Panc1 (cell line): ENCODE measurements at regions not wholly inside any gene's neighbourhood (a gene's known extent, or its start where the extent isn't known, plus 50 kb on each side); places are given as distances from the start of the nearest gene placed in this dataset.

Source experiments
- ATAC-seq: fragments of 200-7000 bp; cut with Tn5 transposase; 2 replicates; pipeline ENCODE4 v1.9.1; 2020; ENCODE audit warnings: mild to moderate bottlenecking, moderate library complexity
- BruUV-seq: library from RNA; stranded (reverse); fragments of 400-500 nt; replicated peaks from 2 replicates; lab custom pipeline; 2021; lab: Mats Ljungman, UMichigan
- CTCF ChIA-PET: fragments of 300-600 bp; sonication (Branson Sonifier 250); formaldehyde crosslinking; loops from one replicate; lab custom pipeline; 2022; ENCODE audit warnings: antibody characterized with exemption; lab: Charles Lee
- POLR2A ChIA-PET: fragments of 300-600 bp; sonication (Branson Sonifier 250); formaldehyde crosslinking; loops from one replicate; lab custom pipeline; 2022; ENCODE audit warnings: antibody characterized with exemption; lab: Charles Lee
- DNase-seq: peaks from one replicate; pipeline ENCODE4 v3.0.0-alpha.2; 2010; ENCODE audit warnings: low read depth, low spot score
- H3K27ac ChIP-seq: 2 replicates; pipeline ENCODE4 v1.5.1; 2011; ENCODE audit warnings: mild to moderate bottlenecking, low read length, inconsistent platforms
- H3K27me3 ChIP-seq: fragments of 200-500 bp; sonication (Bioruptor generic); 2 replicates; pipeline ENCODE4 v1.6.0; 2014; ENCODE audit warnings: low read length, inconsistent platforms; ENCODE audit not compliant: control insufficient read depth, insufficient read depth
- H3K36me3 ChIP-seq: fragments of 200-500 bp; sonication (Bioruptor generic); 2 replicates; pipeline ENCODE4 v1.5.1; 2014; ENCODE audit warnings: inconsistent platforms, mild to moderate bottlenecking, low read length, moderate library complexity; ENCODE audit not compliant: control insufficient read depth, insufficient read depth
- H3K4me1 ChIP-seq: 2 replicates; pipeline ENCODE4 v1.5.1; 2011; ENCODE audit warnings: inconsistent platforms, mild to moderate bottlenecking, low read length, moderate library complexity; ENCODE audit not compliant: control insufficient read depth, insufficient read depth
- H3K4me3 ChIP-seq, 2 experiments: 2 replicates each; pipeline ENCODE4 v1.5.1; 2011 to 2012; ENCODE audit warnings: low read depth in 2 of 2, low read length in 2 of 2, mild to moderate bottlenecking in 2 of 2, inconsistent platforms in 1 of 2, moderate library complexity in 1 of 2
- H3K9me3 ChIP-seq: fragments of 200-500 bp; sonication (Bioruptor generic); 2 replicates; pipeline ENCODE4 v1.5.1; 2014; ENCODE audit warnings: low read depth, mild to moderate bottlenecking, inconsistent platforms, low read length, moderate library complexity; ENCODE audit not compliant: control insufficient read depth, insufficient read depth
- CTCF ChIP-seq: fragments of 450-650 bp; IDR thresholded peaks from 2 replicates; pipeline ENCODE4 v1.5.1; 2017; ENCODE audit warnings: mild to moderate bottlenecking
- POLR2AphosphoS5 ChIP-seq: IDR thresholded peaks from 2 replicates; pipeline ENCODE4 v1.6.1; 2012; ENCODE audit warnings: mild to moderate bottlenecking, low read depth, low read length, moderate library complexity
- REST ChIP-seq, 2 experiments: IDR thresholded peaks; 2 replicates each; pipeline ENCODE4 v1.6.1; 2011 to 2012; ENCODE audit warnings: low read depth in 2 of 2, control low read depth in 1 of 2, low read length in 1 of 2, mild to moderate bottlenecking in 1 of 2, moderate library complexity in 1 of 2; ENCODE audit not compliant: insufficient read depth in 1 of 2
- SIN3A ChIP-seq: IDR thresholded peaks from 2 replicates; pipeline ENCODE4 v1.6.1; 2012; ENCODE audit warnings: low read depth, mild to moderate bottlenecking, low read length, moderate library complexity, borderline replicate concordance; ENCODE audit not compliant: insufficient read depth
- TCF7L2 ChIP-seq: IDR thresholded peaks from 2 replicates; pipeline ENCODE4 v1.6.1; 2011; ENCODE audit warnings: mild to moderate bottlenecking, low read depth, low read length, inconsistent platforms
- in situ Hi-C: cut with HindIII; loops from 2 replicates; pipeline ENCODE4 v1.10.0; 2016; ENCODE audit warnings: low sequenced_read_pairs, low pct_unique_long_range_greater_than_20kb
- intact Hi-C: fragments of 100-400 bp; cut with micrococcal nuclease; formaldehyde crosslinking; loops from one replicate; pipeline ENCODE4 v1.10.0; 2022; ENCODE audit not compliant: unreplicated experiment

- no TSS peak for BruUV-seq
- no peak for ATAC-seq
- CTCF ChIA-PET = no interaction called here
These were observed 412.8 kb downstream of the IRX2 start for GRCh38 chr5:2338686-2339085.

GRCh38 chr5:2335733-2336515, 415.6 kb downstream of the IRX2 start:
- Histone ChIP-seq H3K9me3 (no peaks in the 10 kb centered on the region), H3K4me1 (no peaks in the 10 kb centered on the region), H3K27ac (no peak overlapping the region), H3K27me3 (no peaks in the 10 kb centered on the region; the same call in 1 of the 2 replicates), H3K36me3 (no peaks in the 10 kb centered on the region), H3K4me3 (no peak overlapping the region)
- CTCF ChIA-PET = no interaction called here
- TF ChIP-seq REST (IDR thresholded peaks at IDR 0.05; ENCODE audit: insufficient read depth in 1 of 2, low read depth in 2 of 2, low read length in 1 of 2) = no peak
- no peak for TF ChIP-seq POLR2AphosphoS5
- TF ChIP-seq TCF7L2 = no peak
- TF ChIP-seq SIN3A = no peak
- no peak for TF ChIP-seq CTCF
- ATAC-seq = no peak
- intact Hi-C loops = no loop called here
- no TSS peak for BruUV-seq
- POLR2A ChIA-PET = no interaction called here
- in situ Hi-C loops = no loop called here
- no peak for DNase-seq

More at GRCh38 chr5:2338686-2339085, 412.8 kb downstream of the IRX2 start:
- POLR2A ChIA-PET = no interaction called here
- Histone ChIP-seq H3K27me3 (no peaks in the 10 kb centered on the region; the same call in 1 of the 2 replicates), H3K4me3 (no peak overlapping the region), H3K27ac (no peak overlapping the region), H3K36me3 (no peaks in the 10 kb centered on the region), H3K4me1 (no peaks in the 10 kb centered on the region), H3K9me3 (no peaks in the 10 kb centered on the region)
- in situ Hi-C loops = no loop called here
- no peak for TF ChIP-seq CTCF
- TF ChIP-seq SIN3A = no peak
- no peak for TF ChIP-seq TCF7L2
- TF ChIP-seq POLR2AphosphoS5 = no peak
- TF ChIP-seq REST (IDR thresholded peaks at IDR 0.05; ENCODE audit: insufficient read depth in 1 of 2, low read depth in 2 of 2, low read length in 1 of 2) = no peak
- no peak for DNase-seq
- intact Hi-C loops = no loop called here
